NCI-H2171 treated with DMSO at 0.1 percent for 48 hours (cell line): ENCODE measurements at regions not wholly inside any gene's neighbourhood (a gene's known extent, or its start where the extent isn't known, plus 50 kb on each side); places are given as distances from the start of the nearest gene placed in this dataset.
"Not testable (repeated sequence)": the region's sequence is repeated elsewhere in the genome, so short reads cannot be mapped to it uniquely, and the experiment has no call there.

Source experiments
- DNase-seq: peaks from one replicate; lab custom pipeline; 2025; lab: John Stamatoyannopoulos, UW

- DNase-seq, result not testable (repeated sequence)
Measured at GRCh38 chr1:25171013-25171412, 61.3 kb downstream of the SYF2 start.

GRCh38 chr1:25170439-25170838 is 61.9 kb downstream of the SYF2 start:
- DNase-seq, result peak; percentile 22

- DNase-seq, result no peak
Measured at GRCh38 chr1:25169610-25170009, 62.7 kb downstream of the SYF2 start.

GRCh38 chr1:25169168-25169567 is 63.1 kb downstream of the SYF2 start:
- DNase-seq, result no peak

- no peak for DNase-seq
Measured at GRCh38 chr1:25168193-25169071, 63.9 kb downstream of the SYF2 start.

- peak; percentile 12 for DNase-seq
Measured at GRCh38 chr1:25167269-25168192, 64.8 kb downstream of the SYF2 start.

- DNase-seq, result no peak
Measured at GRCh38 chr1:25166847-25167246, 65.5 kb downstream of the SYF2 start.

- no peak for DNase-seq
Measured at GRCh38 chr1:25163986-25164385, 68.3 kb downstream of the SYF2 start.

GRCh38 chr1:25161981-25162380 is 70.3 kb downstream of the SYF2 start:
- DNase-seq, result no peak

- no peak for DNase-seq
Measured at GRCh38 chr1:25157846-25158245, 74.5 kb downstream of the SYF2 start.

- DNase-seq, result peak; percentile 24
Measured at GRCh38 chr1:25150985-25151495, 81.3 kb downstream of the SYF2 start.

- DNase-seq, result no peak
Measured at GRCh38 chr1:25148673-25149300, 83.5 kb downstream of the SYF2 start.

GRCh38 chr1:25146451-25146855 is 85.8 kb downstream of the SYF2 start:
- no peak for DNase-seq

- DNase-seq, result no peak
Measured at GRCh38 chr1:25145775-25146393, 86.4 kb downstream of the SYF2 start.

- DNase-seq, result peak; percentile 61
Measured at GRCh38 chr1:25140073-25140797, 92.1 kb downstream of the SYF2 start.

GRCh38 chr1:25137521-25138395 is 94.5 kb downstream of the SYF2 start:
- DNase-seq, result no peak

GRCh38 chr1:25137106-25137505 is 95.2 kb downstream of the SYF2 start:
- DNase-seq, result no peak

GRCh38 chr1:25135909-25136308 is 96.4 kb downstream of the SYF2 start:
- peak; percentile 86 for DNase-seq

GRCh38 chr1:25134801-25135461 is 97.4 kb downstream of the SYF2 start:
- DNase-seq, result no peak
